Stimulated activated naive B cell treated with anti-CD40 and anti-IgM and Interleukin-4, amounts not matched to agents 10 μg/mL and 1 μg/mL and 100 μg/mL, for 72 hours (primary cell): ENCODE measurements at regions not wholly inside any gene's neighbourhood (a gene's known extent, or its start where the extent isn't known, plus 50 kb on each side); places are given as distances from the start of the nearest gene placed in this dataset.
"Not testable (repeated sequence)": the region's sequence is repeated elsewhere in the genome, so short reads cannot be mapped to it uniquely, and the experiment has no call there.

Experiments used
- ATAC-seq, 2 donors: fragments of 150-1000 bp; cut with Tn5 transposase; replicated peaks; 2 replicates each; pipeline ENCODE4 v1.10.0; 2021; ENCODE audit warnings: moderate library complexity in 1 of 2
- DNase-seq: peaks from one replicate; pipeline ENCODE4 v3.0.0; 2021
- H3K27ac Mint-ChIP-seq: one replicate; pipeline ENCODE4 v1.8.0; 2022; ENCODE audit warnings: mild to moderate bottlenecking, mixed read lengths
- H3K27me3 Mint-ChIP-seq, 2 donors: one replicate each; pipeline ENCODE4 v1.8.0; 2022; ENCODE audit warnings: mixed read lengths in 2 of 2
- H3K36me3 Mint-ChIP-seq, 2 donors: one replicate each; pipeline ENCODE4 v1.8.0; 2022; ENCODE audit warnings: mixed read lengths in 2 of 2, mild to moderate bottlenecking in 1 of 2
- H3K4me1 Mint-ChIP-seq, 2 donors: one replicate each; pipeline ENCODE4 v1.8.0; 2022; ENCODE audit warnings: mixed read lengths in 2 of 2, mild to moderate bottlenecking in 1 of 2
- H3K4me3 Mint-ChIP-seq, 2 donors: one replicate each; pipeline ENCODE4 v1.8.0; 2022; ENCODE audit warnings: mild to moderate bottlenecking in 2 of 2, mixed read lengths in 2 of 2, moderate library complexity in 1 of 2
- H3K9me3 Mint-ChIP-seq, 2 donors: one replicate each; pipeline ENCODE4 v1.8.0; 2022; ENCODE audit warnings: mixed read lengths in 2 of 2, mild to moderate bottlenecking in 1 of 2

GRCh38 chr9:126063326-126063725 lies 263.3 kb upstream of the MVB12B start:
- H3K4me1 Mint-ChIP-seq, result no peaks in the 10 kb centered on the region
- no peak for ATAC-seq
- H3K27me3 Mint-ChIP-seq, result peaks cover 35 to 44% of the 10 kb centered on the region in 2 donors
- DNase-seq, result no peak
- H3K4me3 Mint-ChIP-seq, result no peak overlapping the region
- H3K27ac Mint-ChIP-seq, result no peak overlapping the region
- no peaks in the 10 kb centered on the region for H3K36me3 Mint-ChIP-seq
- no peaks in the 10 kb centered on the region for H3K9me3 Mint-ChIP-seq

- Mint-ChIP-seq H3K9me3 (no peaks in the 10 kb centered on the region), H3K27me3 (peaks cover 29 to 39% of the 10 kb centered on the region in 2 donors), H3K4me3 (no peak overlapping the region), H3K27ac (no peak overlapping the region), H3K4me1 (no peaks in the 10 kb centered on the region), H3K36me3 (no peaks in the 10 kb centered on the region)
- ATAC-seq (no peak), DNase-seq (no peak)
Observed at GRCh38 chr9:126066131-126066530, 260.5 kb upstream of the MVB12B start.

GRCh38 chr9:126067031-126067734 lies 259.4 kb upstream of the MVB12B start:
- no peak overlapping the region for H3K4me3 Mint-ChIP-seq
- ATAC-seq (no peak), DNase-seq (no peak)
- no peaks in the 10 kb centered on the region for H3K9me3 Mint-ChIP-seq
- no peak overlapping the region for H3K27ac Mint-ChIP-seq
- H3K27me3 Mint-ChIP-seq, result peaks cover 38 to 39% of the 10 kb centered on the region in 2 donors
- no peaks in the 10 kb centered on the region for H3K4me1 Mint-ChIP-seq
- no peaks in the 10 kb centered on the region for H3K36me3 Mint-ChIP-seq

GRCh38 chr9:126068534-126069230 lies 257.9 kb upstream of the MVB12B start:
- Mint-ChIP-seq H3K27ac (no peak overlapping the region), H3K27me3 (peaks cover 43 to 44% of the 10 kb centered on the region in 2 donors), H3K9me3 (no peaks in the 10 kb centered on the region), H3K4me1 (no peaks in the 10 kb centered on the region), H3K4me3 (no peak overlapping the region), H3K36me3 (no peaks in the 10 kb centered on the region)
- no peak for DNase-seq
- ATAC-seq, result no peak

GRCh38 chr9:126069400-126069955 lies 257.2 kb upstream of the MVB12B start:
- ATAC-seq, result no peak
- Mint-ChIP-seq H3K27me3 (peaks cover 42 to 44% of the 10 kb centered on the region in 2 donors), H3K36me3 (no peaks in the 10 kb centered on the region), H3K27ac (no peak overlapping the region), H3K4me1 (no peaks in the 10 kb centered on the region), H3K9me3 (no peaks in the 10 kb centered on the region), H3K4me3 (no peak overlapping the region)
- DNase-seq, result no peak

- no peak overlapping the region for H3K4me3 Mint-ChIP-seq
- ATAC-seq (no peak), DNase-seq (no peak)
- no peak overlapping the region for H3K27ac Mint-ChIP-seq
- peaks cover 40 to 44% of the 10 kb centered on the region in 2 donors for H3K27me3 Mint-ChIP-seq
- H3K4me1 Mint-ChIP-seq, result no peaks in the 10 kb centered on the region
- no peaks in the 10 kb centered on the region for H3K9me3 Mint-ChIP-seq
- no peaks in the 10 kb centered on the region for H3K36me3 Mint-ChIP-seq
Observed at GRCh38 chr9:126070058-126070655, 256.5 kb upstream of the MVB12B start.

GRCh38 chr9:126071076-126071750 lies 255.4 kb upstream of the MVB12B start:
- Mint-ChIP-seq H3K27me3 (peaks cover 36 to 38% of the 10 kb centered on the region in 2 donors), H3K27ac (no peak overlapping the region), H3K9me3 (no peaks in the 10 kb centered on the region), H3K4me3 (no peak overlapping the region), H3K4me1 (no peaks in the 10 kb centered on the region), H3K36me3 (no peaks in the 10 kb centered on the region)
- ATAC-seq, result no peak
- no peak for DNase-seq

- DNase-seq, result not testable (repeated sequence)
Observed at GRCh38 chr9:126077656-126078055, 249.0 kb upstream of the MVB12B start.

GRCh38 chr9:126080641-126081040 lies 246.0 kb upstream of the MVB12B start:
- ATAC-seq (no peak), DNase-seq (no peak)
- Mint-ChIP-seq H3K4me1 (no peaks in the 10 kb centered on the region), H3K4me3 (no peak overlapping the region), H3K27me3 (peaks cover 44 to 54% of the 10 kb centered on the region in 2 donors), H3K9me3 (no peaks in the 10 kb centered on the region), H3K36me3 (no peaks in the 10 kb centered on the region), H3K27ac (no peak overlapping the region)

More at GRCh38 chr9:126077656-126078055, 249.0 kb upstream of the MVB12B start:
- H3K27me3 Mint-ChIP-seq, result peaks cover 29 to 39% of the 10 kb centered on the region in 2 donors
- H3K36me3 Mint-ChIP-seq, ATAC-seq, H3K27ac Mint-ChIP-seq, H3K4me1 Mint-ChIP-seq, H3K4me3 Mint-ChIP-seq, H3K9me3 Mint-ChIP-seq: not testable (repeated sequence)

GRCh38 chr9:126081746-126082145 lies 244.9 kb upstream of the MVB12B start:
- no peaks in the 10 kb centered on the region for H3K4me1 Mint-ChIP-seq
- no peaks in the 10 kb centered on the region for H3K9me3 Mint-ChIP-seq
- ATAC-seq, result no peak
- no peak overlapping the region for H3K4me3 Mint-ChIP-seq
- no peaks in the 10 kb centered on the region for H3K36me3 Mint-ChIP-seq
- H3K27ac Mint-ChIP-seq, result no peak overlapping the region
- no peak for DNase-seq
- H3K27me3 Mint-ChIP-seq, result peaks cover 44 to 59% of the 10 kb centered on the region in 2 donors

GRCh38 chr9:126084008-126084407 lies 242.6 kb upstream of the MVB12B start:
- no peak for ATAC-seq

GRCh38 chr9:126084696-126085095 lies 241.9 kb upstream of the MVB12B start:
- no peak for DNase-seq
- Mint-ChIP-seq H3K4me1 (no peaks in the 10 kb centered on the region), H3K36me3 (no peaks in the 10 kb centered on the region), H3K27me3 (peaks cover 30 to 38% of the 10 kb centered on the region in 2 donors), H3K4me3 (no peak overlapping the region), H3K9me3 (no peaks in the 10 kb centered on the region), H3K27ac (no peak overlapping the region)
- ATAC-seq, result no peak

More at GRCh38 chr9:126084008-126084407, 242.6 kb upstream of the MVB12B start:
- H3K4me1 Mint-ChIP-seq, result no peaks in the 10 kb centered on the region
- H3K36me3 Mint-ChIP-seq, result no peaks in the 10 kb centered on the region
- peaks cover 36 to 45% of the 10 kb centered on the region in 2 donors for H3K27me3 Mint-ChIP-seq
- H3K4me3 Mint-ChIP-seq, result no peak overlapping the region
- DNase-seq, result no peak
- no peak overlapping the region for H3K27ac Mint-ChIP-seq
- H3K9me3 Mint-ChIP-seq, result no peaks in the 10 kb centered on the region

GRCh38 chr9:126085170-126085569 lies 241.5 kb upstream of the MVB12B start:
- Mint-ChIP-seq H3K36me3 (no peaks in the 10 kb centered on the region), H3K27ac (no peak overlapping the region), H3K27me3 (peaks cover 26 to 33% of the 10 kb centered on the region in 2 donors), H3K4me1 (no peaks in the 10 kb centered on the region), H3K9me3 (no peaks in the 10 kb centered on the region), H3K4me3 (no peak overlapping the region)
- DNase-seq, result no peak
- no peak for ATAC-seq

GRCh38 chr9:126088336-126088735 lies 238.3 kb upstream of the MVB12B start:
- peaks cover 31 to 38% of the 10 kb centered on the region in 2 donors for H3K27me3 Mint-ChIP-seq
- DNase-seq, result no peak
- no peaks in the 10 kb centered on the region for H3K4me1 Mint-ChIP-seq
- no peak for ATAC-seq
- H3K27ac Mint-ChIP-seq, result no peak overlapping the region
- H3K36me3 Mint-ChIP-seq, result no peaks in the 10 kb centered on the region
- H3K9me3 Mint-ChIP-seq, result no peaks in the 10 kb centered on the region
- no peak overlapping the region for H3K4me3 Mint-ChIP-seq
